ENCODE measurements at regions not wholly inside any gene's neighbourhood (a gene's known extent, or its start where the extent isn't known, plus 50 kb on each side); places are given as distances from the start of the nearest gene placed in this dataset.

GRCh38 chr6:14187406-14187805, 69.8 kb downstream of the CD83 start:
- WGBS = 76% methylated on average over 3 of the region's 3 CpGs
- Histone ChIP-seq H3K27ac (ENCODE audit: low read depth) (no peak overlapping the region), H3K36me3 (ENCODE audit: insufficient read depth) (no peaks in the 10 kb centered on the region), H3K4me3 (ENCODE audit: low read depth, low read length) (no peak overlapping the region), H3K4me1 (ENCODE audit: insufficient read depth) (no peaks in the 10 kb centered on the region)
- no peak for DNase-seq (ENCODE audit: extremely low spot score)

- no peak overlapping the region for H3K4me3 ChIP-seq (ENCODE audit: low read depth, low read length)
- no peaks in the 10 kb centered on the region for H3K4me1 ChIP-seq (ENCODE audit: insufficient read depth)
- H3K36me3 ChIP-seq (ENCODE audit: insufficient read depth) = no peaks in the 10 kb centered on the region
- H3K27ac ChIP-seq (ENCODE audit: low read depth) = no peak overlapping the region
- 85% methylated on average over 2 of the region's 2 CpGs for WGBS
- DNase-seq (ENCODE audit: extremely low spot score) = no peak
Measured at GRCh38 chr6:14189074-14189473, 71.5 kb downstream of the CD83 start.

- Histone ChIP-seq H3K36me3 (ENCODE audit: insufficient read depth) (no peaks in the 10 kb centered on the region), H3K4me3 (ENCODE audit: low read depth, low read length) (no peak overlapping the region), H3K4me1 (ENCODE audit: insufficient read depth) (no peaks in the 10 kb centered on the region), H3K27ac (ENCODE audit: low read depth) (no peak overlapping the region)
- WGBS = 69% methylated on average over 6 of the region's 6 CpGs
- no peak for DNase-seq (ENCODE audit: extremely low spot score)
Measured at GRCh38 chr6:14190191-14190928, 72.8 kb downstream of the CD83 start.

GRCh38 chr6:14190929-14191224, 73.3 kb downstream of the CD83 start:
- no peak overlapping the region for H3K27ac ChIP-seq (ENCODE audit: low read depth)
- no peaks in the 10 kb centered on the region for H3K36me3 ChIP-seq (ENCODE audit: insufficient read depth)
- DNase-seq (ENCODE audit: extremely low spot score) = no peak
- 91% methylated on average over 6 of the region's 6 CpGs for WGBS
- no peak overlapping the region for H3K4me3 ChIP-seq (ENCODE audit: low read depth, low read length)
- H3K4me1 ChIP-seq (ENCODE audit: insufficient read depth) = no peaks in the 10 kb centered on the region

- no peak overlapping the region for H3K4me3 ChIP-seq (ENCODE audit: low read depth, low read length)
- no peaks in the 10 kb centered on the region for H3K4me1 ChIP-seq (ENCODE audit: insufficient read depth)
- WGBS = 72% methylated on average over 3 of the region's 3 CpGs
- no peak overlapping the region for H3K27ac ChIP-seq (ENCODE audit: low read depth)
- no peaks in the 10 kb centered on the region for H3K36me3 ChIP-seq (ENCODE audit: insufficient read depth)
- no peak for DNase-seq (ENCODE audit: extremely low spot score)
Measured at GRCh38 chr6:14191761-14192160, 74.2 kb downstream of the CD83 start.

GRCh38 chr6:14192216-14192788, 74.7 kb downstream of the CD83 start:
- 60% methylated on average over 3 of the region's 3 CpGs for WGBS

GRCh38 chr6:14193524-14193923, 76.0 kb downstream of the CD83 start:
- WGBS = 83% methylated on average over 2 of the region's 2 CpGs
- DNase-seq (ENCODE audit: extremely low spot score) = no peak
- H3K27ac ChIP-seq (ENCODE audit: low read depth) = no peak overlapping the region
- H3K4me3 ChIP-seq (ENCODE audit: low read depth, low read length) = no peak overlapping the region
- no peaks in the 10 kb centered on the region for H3K4me1 ChIP-seq (ENCODE audit: insufficient read depth)
- H3K36me3 ChIP-seq (ENCODE audit: insufficient read depth) = no peaks in the 10 kb centered on the region

More at GRCh38 chr6:14192216-14192788, 74.7 kb downstream of the CD83 start:
- Histone ChIP-seq H3K4me1 (ENCODE audit: insufficient read depth) (no peaks in the 10 kb centered on the region), H3K4me3 (ENCODE audit: low read depth, low read length) (no peak overlapping the region), H3K27ac (ENCODE audit: low read depth) (no peak overlapping the region), H3K36me3 (ENCODE audit: insufficient read depth) (no peaks in the 10 kb centered on the region)
- no peak for DNase-seq (ENCODE audit: extremely low spot score)

GRCh38 chr6:14194483-14194882, 76.9 kb downstream of the CD83 start:
- no peak overlapping the region for H3K4me3 ChIP-seq (ENCODE audit: low read depth, low read length)
- H3K36me3 ChIP-seq (ENCODE audit: insufficient read depth) = no peaks in the 10 kb centered on the region
- H3K4me1 ChIP-seq (ENCODE audit: insufficient read depth) = no peaks in the 10 kb centered on the region
- no peak for DNase-seq (ENCODE audit: extremely low spot score)
- H3K27ac ChIP-seq (ENCODE audit: low read depth) = no peak overlapping the region
- WGBS = 67% methylated on average over 7 of the region's 7 CpGs

GRCh38 chr6:14194976-14195375, 77.4 kb downstream of the CD83 start:
- Histone ChIP-seq H3K36me3 (ENCODE audit: insufficient read depth) (no peaks in the 10 kb centered on the region), H3K4me3 (ENCODE audit: low read depth, low read length) (no peak overlapping the region), H3K4me1 (ENCODE audit: insufficient read depth) (no peaks in the 10 kb centered on the region), H3K27ac (ENCODE audit: low read depth) (no peak overlapping the region)
- no peak for DNase-seq (ENCODE audit: extremely low spot score)
- WGBS = 83% methylated on average over 5 of the region's 5 CpGs

- H3K4me1 ChIP-seq (ENCODE audit: insufficient read depth) = no peaks in the 10 kb centered on the region
- 92% methylated on average over 4 of the region's 4 CpGs for WGBS
- no peak for DNase-seq (ENCODE audit: extremely low spot score)
- no peaks in the 10 kb centered on the region for H3K36me3 ChIP-seq (ENCODE audit: insufficient read depth)
- H3K27ac ChIP-seq (ENCODE audit: low read depth) = no peak overlapping the region
- H3K4me3 ChIP-seq (ENCODE audit: low read depth, low read length) = no peak overlapping the region
Measured at GRCh38 chr6:14196026-14196425, 78.5 kb downstream of the CD83 start.

- no peaks in the 10 kb centered on the region for H3K36me3 ChIP-seq (ENCODE audit: insufficient read depth)
- H3K4me1 ChIP-seq (ENCODE audit: insufficient read depth) = no peaks in the 10 kb centered on the region
- 84% methylated on average over 3 of the region's 3 CpGs for WGBS
- no peak overlapping the region for H3K27ac ChIP-seq (ENCODE audit: low read depth)
- H3K4me3 ChIP-seq (ENCODE audit: low read depth, low read length) = no peak overlapping the region
- DNase-seq (ENCODE audit: extremely low spot score) = no peak
Measured at GRCh38 chr6:14197118-14197517, 79.5 kb downstream of the CD83 start.

GRCh38 chr6:14200047-14200446, 82.5 kb downstream of the CD83 start:
- WGBS = 78% methylated on average over 4 of the region's 4 CpGs
- H3K4me3 ChIP-seq (ENCODE audit: low read depth, low read length) = no peak overlapping the region
- DNase-seq (ENCODE audit: extremely low spot score) = no peak

GRCh38 chr6:14202947-14203346, 85.4 kb downstream of the CD83 start:
- H3K4me1 ChIP-seq (ENCODE audit: insufficient read depth) = no peaks in the 10 kb centered on the region
- no peak overlapping the region for H3K4me3 ChIP-seq (ENCODE audit: low read depth, low read length)
- no peak overlapping the region for H3K27ac ChIP-seq (ENCODE audit: low read depth)
- no peaks in the 10 kb centered on the region for H3K36me3 ChIP-seq (ENCODE audit: insufficient read depth)
- 91% methylated on average over 11 of the region's 11 CpGs for WGBS
- DNase-seq (ENCODE audit: extremely low spot score) = no peak

More at GRCh38 chr6:14200047-14200446, 82.5 kb downstream of the CD83 start:
- H3K4me1 ChIP-seq (ENCODE audit: insufficient read depth) = no peaks in the 10 kb centered on the region
- no peaks in the 10 kb centered on the region for H3K36me3 ChIP-seq (ENCODE audit: insufficient read depth)
- H3K27ac ChIP-seq (ENCODE audit: low read depth) = no peak overlapping the region

GRCh38 chr6:14206391-14206790, 88.8 kb downstream of the CD83 start:
- WGBS = 91% methylated on average over 3 of the region's 3 CpGs
- no peak overlapping the region for H3K27ac ChIP-seq (ENCODE audit: low read depth)
- no peaks in the 10 kb centered on the region for H3K36me3 ChIP-seq (ENCODE audit: insufficient read depth)
- no peaks in the 10 kb centered on the region for H3K4me1 ChIP-seq (ENCODE audit: insufficient read depth)
- DNase-seq (ENCODE audit: extremely low spot score) = no peak
- no peak overlapping the region for H3K4me3 ChIP-seq (ENCODE audit: low read depth, low read length)

Data from urinary bladder (tissue), 3 donors.